GM19324 (cell line): ENCODE measurements at regions not wholly inside any gene's neighbourhood (a gene's known extent, or its start where the extent isn't known, plus 50 kb on each side); places are given as distances from the start of the nearest gene placed in this dataset.

ENCODE experiments used
- ATAC-seq: cut with Tn5 transposase; IDR thresholded peaks from one replicate; pipeline ENCODE4 v1.9.1; 2021; ENCODE audit warnings: mild to moderate bottlenecking, moderate library complexity; ENCODE audit not compliant: unreplicated experiment, low FRiP score

DNA sequence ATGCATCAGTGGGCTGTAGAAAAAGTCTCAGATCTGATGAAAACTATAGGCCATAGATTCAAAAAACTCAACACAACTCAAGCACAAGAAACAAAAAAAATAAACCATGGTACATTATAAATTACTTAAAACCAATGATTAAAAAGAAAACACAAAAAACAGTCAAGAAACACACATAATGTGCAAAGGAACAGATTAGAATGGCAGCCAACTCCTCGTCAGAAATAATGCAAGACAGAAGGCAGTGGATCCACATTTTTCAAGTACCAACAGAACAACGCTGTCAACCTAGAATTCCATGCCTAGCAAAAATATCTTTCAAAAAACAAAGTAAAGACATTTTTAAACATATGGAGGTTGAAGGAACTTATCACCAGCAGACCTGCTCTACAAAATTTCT, 69.7 kb downstream of the PSMB1 start:
- no peak for ATAC-seq

DNA sequence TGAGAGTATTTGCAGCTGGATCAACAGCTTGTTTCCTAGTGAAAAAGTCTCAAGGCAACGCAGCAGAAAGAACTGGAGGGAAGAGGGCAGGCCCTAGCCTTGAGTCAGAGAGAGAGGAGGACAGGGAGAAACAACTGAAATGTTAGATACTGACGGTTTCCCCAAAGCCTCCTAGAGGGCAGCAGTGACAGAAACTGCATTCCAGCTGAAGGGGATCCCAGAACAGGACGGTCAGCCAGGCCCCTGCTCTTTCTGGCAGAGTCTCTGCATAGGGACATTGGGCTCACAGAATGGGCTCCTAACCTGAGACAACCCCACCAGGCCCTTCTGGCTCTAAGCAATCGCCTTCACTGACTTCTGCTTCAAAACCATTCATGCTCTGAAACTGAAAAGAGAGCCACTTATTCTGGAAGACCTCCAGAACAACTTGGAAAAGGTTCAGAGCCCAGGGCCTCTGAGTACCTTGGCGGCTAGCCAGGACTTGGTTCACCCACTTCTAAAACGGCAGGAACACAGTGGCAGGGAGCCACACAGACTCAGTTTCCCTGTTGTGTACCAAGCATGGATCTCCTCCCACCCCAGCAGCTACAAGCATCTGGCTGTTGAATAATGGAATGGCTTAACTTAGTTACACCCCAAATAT, 72.9 kb downstream of the PSMB1 start:
- ATAC-seq: no peak

DNA sequence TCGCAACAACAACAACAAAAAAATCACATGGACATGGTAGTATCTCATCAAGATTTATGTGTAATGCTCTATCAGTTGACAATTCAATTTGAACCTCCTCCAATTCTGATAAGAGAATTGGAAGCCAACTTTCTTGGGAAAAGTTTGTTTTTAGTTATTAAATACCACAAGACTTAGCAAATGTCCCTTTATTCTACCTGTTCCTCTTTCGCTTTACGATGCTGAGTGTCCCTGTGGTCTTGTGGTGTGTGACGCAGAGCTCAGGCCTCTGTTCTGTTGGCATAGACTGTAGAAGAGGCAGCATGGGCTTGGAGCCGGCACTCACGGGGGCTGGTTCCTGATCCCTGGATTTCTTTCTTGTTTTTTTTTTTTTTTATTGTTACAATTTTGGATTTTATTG, 76.7 kb downstream of the PSMB1 start:
- ATAC-seq: no peak

DNA sequence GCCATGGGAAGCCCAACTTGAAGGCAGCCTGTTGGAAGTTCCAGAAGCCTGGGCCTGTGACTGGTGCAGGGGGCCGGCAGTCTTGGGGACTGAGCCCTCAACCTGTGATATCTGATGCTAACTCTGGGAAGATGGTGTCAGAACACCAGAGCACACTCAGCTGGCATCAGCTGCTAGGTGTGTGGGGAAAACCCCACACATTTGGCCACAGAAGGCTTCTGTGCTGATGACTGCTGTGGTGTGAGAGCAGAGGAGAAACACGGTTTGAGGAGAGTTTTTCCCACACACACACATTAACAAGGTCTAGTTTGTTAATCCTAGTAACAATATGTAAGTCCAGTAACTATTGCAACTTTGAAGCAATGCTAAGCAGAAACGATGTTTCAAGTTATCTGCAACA, 78.0 kb downstream of the PSMB1 start:
- no peak for ATAC-seq

DNA sequence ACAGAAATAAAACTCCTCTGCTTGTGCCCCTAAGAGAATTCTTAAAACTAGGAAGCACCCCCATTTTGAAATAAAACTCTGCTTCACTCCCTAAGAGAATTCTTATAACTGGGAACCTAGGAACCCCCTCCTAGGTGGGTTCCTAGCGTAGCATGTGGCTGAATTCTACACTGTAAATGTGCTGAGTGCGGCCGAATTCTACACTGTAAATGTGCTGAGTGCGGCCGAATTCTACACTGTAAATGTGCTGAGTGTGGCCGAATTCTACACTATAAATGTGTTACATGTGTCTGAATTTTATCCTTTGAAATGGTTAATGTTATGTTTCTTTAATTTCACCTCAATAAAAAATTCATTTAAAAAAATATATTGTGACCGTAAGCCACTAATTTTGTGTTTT, 79.3 kb downstream of the PSMB1 start:
- ATAC-seq: no peak

DNA sequence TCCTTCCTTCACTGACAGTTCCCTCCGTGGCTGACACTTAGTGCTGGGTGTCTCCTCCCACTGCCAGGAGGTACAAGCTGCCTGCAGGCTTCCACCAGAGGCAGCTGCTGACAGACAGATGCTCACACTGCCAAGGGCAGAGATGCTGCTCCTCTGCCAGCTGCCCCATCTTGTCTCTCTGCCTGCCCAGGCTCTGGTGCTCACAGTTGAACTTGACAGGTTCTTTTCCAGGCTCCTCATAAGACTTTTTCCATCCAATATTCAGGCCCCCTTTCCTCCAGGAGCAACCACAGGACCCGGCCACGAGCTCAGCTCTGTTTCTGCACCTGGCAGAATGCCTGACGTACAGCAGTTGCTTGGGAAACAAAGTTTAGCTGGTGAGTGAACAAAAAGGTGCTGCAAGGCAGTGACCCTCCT, 79.8 kb downstream of the PSMB1 start:
- no peak for ATAC-seq

DNA sequence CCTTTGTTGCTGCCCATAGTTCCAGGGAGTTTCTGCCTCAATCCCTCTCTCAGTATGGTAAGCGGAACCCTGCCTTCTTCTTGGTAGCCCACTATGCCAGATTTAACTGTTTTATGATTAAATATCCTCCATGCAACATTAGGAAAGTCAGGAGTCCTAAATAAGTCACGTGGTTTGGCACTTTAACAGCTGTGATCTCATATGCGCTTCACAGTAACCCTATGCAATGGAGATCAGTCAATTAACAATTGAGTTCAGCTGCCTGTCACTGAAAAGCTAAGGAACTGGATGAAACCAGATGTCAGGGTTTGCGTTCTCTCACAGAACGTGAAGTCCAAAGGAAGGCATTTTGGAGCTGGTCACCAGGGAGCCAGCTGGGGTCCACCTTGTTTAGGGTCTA, 81.6 kb downstream of the PSMB1 start:
- no peak for ATAC-seq

DNA sequence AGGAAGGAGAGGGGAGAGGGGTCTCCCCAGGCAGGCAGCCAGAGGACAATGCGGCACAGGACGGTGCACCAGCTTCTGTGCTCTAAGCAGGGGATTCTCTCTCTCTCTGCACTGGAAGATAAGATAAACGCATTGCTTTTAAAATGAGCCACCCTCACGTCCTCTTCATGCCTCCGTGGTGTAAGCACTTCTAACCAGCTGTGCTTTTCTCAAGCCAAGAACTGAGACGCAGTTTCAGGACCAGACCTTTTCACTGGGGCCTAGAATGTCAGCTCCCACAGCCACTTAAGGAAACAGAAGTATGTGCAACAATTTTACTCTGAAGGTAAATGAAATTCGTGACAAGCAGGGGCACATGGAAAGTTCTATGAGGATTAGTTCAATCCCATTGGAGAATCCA, 82.4 kb downstream of the PSMB1 start:
- ATAC-seq: no peak

DNA sequence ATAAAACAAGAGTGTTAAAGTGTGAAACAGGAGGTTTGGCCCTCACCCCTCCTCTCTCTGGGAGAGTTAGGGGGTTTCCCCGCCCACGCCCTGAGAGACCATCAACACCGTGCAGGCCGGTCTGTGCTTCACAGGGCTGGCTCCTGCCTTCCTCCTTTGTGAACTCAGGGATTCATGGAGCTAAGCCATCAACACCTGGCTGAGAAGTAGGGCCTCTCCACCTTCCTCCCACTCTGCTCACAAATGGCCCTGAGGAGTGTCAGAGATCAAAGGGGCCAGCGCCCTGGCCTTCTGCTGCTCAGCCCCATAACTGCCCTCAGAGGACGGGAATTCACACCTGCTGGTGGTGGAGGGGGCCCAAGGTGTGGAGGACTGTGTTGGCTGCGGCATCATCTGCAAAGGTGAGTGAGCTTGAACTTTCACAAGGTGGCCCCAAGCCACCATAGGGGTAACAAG, 88.6 kb downstream of the PSMB1 start:
- no peak for ATAC-seq

DNA sequence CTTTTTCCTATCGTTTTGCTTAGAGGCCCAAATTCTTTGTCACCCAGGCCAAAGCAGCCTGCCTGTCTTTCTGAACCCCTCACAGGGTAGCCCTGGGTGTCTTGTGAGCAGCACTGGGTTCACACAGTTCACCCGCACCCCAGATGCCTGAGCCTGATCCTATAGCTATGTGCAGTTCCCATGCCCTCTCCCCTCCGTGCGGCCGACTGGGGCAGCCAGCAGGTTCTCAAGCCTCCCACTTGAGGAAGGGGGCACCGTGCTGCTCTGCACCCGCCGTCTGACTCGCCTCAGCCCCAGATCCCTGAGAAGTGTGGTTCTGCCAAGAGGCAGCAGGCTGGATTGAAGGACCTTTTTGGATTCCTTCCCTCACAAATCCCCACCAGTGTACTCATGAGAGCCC, 89.0 kb downstream of the PSMB1 start:
- ATAC-seq: no peak

DNA sequence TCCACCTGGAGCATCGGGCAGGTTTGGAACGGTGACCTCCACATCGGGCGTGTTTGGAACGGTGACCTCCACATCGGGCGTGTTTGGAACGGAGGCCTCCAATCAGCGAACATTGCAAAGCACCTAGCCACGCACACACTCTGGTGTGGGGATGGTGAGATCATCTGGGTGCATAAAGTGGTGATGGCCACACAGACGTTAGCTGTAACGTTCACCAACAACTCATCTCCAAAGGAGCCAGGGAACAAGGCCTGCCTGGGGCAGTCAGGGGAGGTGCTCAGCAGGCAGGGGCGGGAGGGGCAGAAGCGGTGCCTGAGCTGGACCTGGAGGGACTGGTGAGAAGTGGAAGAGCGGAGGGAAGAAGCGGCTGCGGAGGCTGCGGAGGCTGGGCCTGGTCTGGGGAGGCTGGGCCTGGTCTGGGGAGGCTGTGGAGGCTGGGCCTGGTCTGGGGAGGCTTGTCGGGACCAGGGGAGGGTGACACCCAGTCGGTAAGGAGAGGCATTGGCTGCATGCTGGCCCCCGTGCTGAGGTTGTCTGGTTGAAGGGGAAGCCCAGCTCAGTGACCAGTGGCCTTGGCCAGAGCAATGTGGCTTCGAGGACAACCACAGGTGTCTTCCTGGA, 89.9 kb downstream of the PSMB1 start:
- no peak for ATAC-seq

DNA sequence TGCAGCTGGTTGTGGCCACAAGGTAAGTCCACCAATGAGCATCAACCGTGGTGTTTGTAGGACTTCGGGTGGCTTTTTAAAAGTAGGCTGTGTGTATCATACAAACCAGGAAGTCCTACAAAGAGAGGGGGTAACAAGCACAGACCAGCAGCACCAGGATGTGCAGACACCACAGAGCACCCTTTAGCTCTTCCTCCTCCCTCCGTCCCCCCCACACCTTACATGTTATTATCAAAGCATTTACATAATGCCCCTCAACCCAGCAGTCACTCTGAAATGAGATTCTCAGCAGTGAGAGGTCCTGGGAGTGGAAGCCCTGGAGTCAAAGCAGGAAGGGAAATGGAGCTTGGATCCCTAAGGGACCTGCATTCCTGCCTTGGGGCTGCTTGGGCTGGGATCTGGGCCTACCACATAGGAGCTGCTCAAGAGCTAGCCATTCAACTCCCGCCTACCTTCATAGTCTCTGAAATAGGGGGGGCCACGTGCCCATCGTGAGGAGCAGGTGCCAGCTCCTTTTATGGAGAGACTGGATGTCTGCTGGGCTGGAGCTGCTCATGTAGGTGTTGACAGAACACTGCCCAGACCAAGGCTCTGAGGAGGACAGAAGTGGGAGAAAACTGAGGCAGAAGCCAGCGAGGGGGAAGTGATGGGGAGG, 90.6 kb downstream of the PSMB1 start:
- no peak for ATAC-seq

DNA sequence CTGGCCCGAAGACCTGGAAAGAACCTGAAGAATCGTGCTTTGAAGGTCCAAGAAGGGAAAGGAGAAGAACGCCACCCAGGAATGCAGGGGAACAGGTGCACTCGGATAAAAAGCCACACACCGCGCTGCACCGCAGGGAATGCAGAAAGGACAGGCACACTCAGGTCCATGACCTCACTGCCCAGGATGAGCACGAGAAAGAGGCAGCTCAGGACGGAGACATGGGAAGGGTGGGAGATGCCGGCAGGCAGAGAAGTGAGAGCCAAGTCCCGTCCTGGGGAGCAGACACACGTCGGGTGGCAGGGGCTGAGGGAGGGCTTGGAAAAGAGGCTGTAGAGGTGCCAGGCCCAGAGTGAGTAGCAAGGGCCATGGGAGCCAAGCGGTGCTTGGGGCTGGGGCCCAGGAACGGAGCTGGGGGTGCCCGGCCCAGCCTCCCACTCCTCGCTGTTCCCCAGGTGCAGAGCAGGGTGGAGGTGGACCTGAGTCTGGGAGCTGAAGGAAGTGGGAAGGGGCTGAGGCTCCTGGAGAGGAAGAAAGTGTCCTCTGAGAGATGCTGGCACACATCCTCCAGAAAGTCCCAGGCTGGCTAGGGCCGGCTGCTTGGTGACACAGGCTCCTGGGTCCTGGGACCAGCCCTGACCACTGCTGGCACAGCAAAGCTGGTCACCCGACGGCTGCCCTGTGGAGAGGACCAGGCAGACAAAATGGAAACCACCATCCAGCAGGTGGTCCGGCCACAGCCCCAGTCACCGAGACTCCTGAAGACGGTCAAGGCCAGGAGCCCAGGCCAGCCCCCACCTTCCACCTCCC, 91.3 kb downstream of the PSMB1 start:
- no peak for ATAC-seq

DNA sequence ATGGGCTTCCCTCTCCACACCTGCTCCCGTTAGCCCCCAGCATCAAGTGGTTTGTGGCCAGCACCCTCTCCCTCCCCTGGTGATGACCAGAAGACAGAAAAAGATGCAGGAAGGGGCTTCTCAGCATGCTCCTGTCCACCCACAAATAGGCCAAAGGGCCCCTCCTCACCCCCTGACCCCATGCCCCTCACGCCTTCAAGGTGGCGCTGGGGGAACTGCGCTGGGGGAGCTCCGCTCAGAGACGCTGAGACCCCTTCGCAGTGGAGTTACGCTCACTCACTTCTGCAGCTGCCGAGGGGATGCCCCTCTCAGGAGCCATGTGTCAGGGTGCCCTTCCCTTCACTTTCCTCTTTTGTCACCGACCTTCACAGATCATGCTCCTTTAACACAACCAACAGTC, 92.0 kb downstream of the PSMB1 start:
- ATAC-seq: no peak

DNA sequence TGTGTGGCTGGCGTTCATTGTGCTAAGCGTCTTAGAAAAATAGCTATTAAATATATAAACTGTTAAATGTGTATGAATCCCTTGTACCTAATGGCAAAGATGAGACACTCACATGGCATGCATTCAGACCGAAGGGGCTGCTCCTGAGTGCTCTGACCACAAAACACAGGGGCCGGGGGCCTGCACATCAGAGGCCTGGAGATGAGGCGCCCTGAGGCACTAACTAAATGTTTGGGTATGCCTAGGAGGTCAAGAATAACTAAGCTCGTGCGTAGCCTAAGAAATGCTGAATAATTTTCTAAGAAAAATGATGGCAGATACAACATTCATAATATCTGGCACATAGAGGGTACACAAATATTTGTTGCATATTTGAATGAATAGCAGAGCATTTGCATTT, 92.5 kb downstream of the PSMB1 start:
- no peak for ATAC-seq

DNA sequence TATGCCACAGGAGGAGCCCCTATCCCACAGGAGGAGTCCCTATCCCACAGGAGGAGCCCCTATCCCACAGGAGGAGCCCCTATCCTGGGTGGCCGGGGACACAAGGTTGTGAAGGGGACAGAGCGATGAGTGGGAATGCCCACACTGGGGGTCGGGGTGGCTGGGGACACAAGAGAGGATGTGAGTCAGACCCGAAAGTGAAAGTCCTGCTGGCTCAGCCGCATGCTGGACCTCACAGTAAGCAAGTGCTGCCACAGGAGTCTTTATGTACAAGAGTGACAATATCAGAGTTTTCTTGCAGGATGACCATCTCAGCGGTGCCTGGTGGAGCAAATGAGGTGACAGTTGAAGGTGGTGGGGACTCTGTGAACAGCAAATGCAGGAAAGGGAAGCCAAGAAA, 93.7 kb downstream of the PSMB1 start:
- ATAC-seq: peak; percentile 66

DNA sequence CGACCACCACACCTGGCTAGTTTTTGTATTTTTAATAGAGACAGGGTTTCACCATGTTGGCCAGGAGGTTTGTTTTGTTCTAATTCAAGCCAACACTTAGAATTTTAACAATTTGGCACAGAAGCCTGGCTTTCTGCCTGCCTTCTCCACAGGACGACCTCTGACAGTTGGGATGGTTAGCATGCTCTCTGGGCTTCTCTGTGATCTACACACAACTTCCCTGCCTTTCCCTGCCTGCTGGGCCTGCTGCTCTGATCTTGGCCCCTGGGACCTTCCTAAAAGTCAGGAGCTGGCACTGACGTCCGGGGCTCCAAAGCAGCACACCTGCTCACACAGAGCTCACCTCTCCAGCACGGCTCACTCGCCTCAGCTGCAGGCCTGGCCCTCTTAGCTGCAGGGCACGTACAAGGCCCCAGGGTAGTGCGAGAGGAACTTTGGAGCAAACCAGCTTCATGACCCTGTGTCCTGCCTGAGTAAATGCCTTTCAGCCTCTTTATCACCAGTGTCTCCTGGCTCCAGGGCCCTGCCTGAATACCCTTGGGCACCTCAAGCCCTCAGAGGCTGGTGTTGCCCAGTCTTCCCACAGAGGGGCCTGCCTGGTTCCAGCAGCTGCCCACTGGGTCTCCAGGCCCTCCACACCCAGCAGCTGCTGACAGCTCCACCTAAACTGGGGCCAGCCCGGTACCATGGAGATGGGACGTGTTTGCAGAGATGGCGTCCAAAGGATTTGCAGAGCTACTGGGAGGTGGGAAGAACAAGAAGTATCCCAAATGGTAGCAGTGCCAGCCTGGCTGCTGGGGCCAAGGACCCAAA, 96.0 kb downstream of the PSMB1 start:
- no peak for ATAC-seq
